ENCODE measurements at regions not wholly inside any gene's neighbourhood (a gene's known extent, or its start where the extent isn't known, plus 50 kb on each side); places are given as distances from the start of the nearest gene placed in this dataset.
"Not testable (repeated sequence)": the region's sequence is repeated elsewhere in the genome, so short reads cannot be mapped to it uniquely, and the experiment has no call there.

- no peak for DNase-seq
Observed at GRCh38 chr3:160098261-160098908, 109.8 kb downstream of the IL12A start.

GRCh38 chr3:160098926-160099626 lies 110.4 kb downstream of the IL12A start:
- DNase-seq, result no peak

- DNase-seq, result no peak
Observed at GRCh38 chr3:160099834-160100233, 111.2 kb downstream of the IL12A start.

- DNase-seq, result no peak
Observed at GRCh38 chr3:160100610-160101009, 112.0 kb downstream of the IL12A start.

- not testable (repeated sequence) for DNase-seq
Observed at GRCh38 chr3:160102001-160102400, 113.4 kb downstream of the IL12A start.

GRCh38 chr3:160103397-160103796 lies 114.8 kb downstream of the IL12A start:
- DNase-seq, result no peak

- no peak for DNase-seq
Observed at GRCh38 chr3:160105907-160106584, 117.4 kb downstream of the IL12A start.

GRCh38 chr3:160106905-160107861 lies 118.0 kb upstream of the C3orf80 start:
- DNase-seq, result no peak

GRCh38 chr3:160108362-160108761 lies 116.9 kb upstream of the C3orf80 start:
- no peak for DNase-seq

- DNase-seq, result no peak
Observed at GRCh38 chr3:160112481-160112880, 112.7 kb upstream of the C3orf80 start.

GRCh38 chr3:160112996-160113395 lies 112.2 kb upstream of the C3orf80 start:
- no peak for DNase-seq

- DNase-seq, result no peak
Observed at GRCh38 chr3:160114355-160114995, 110.7 kb upstream of the C3orf80 start.

GRCh38 chr3:160115387-160115786 lies 109.8 kb upstream of the C3orf80 start:
- DNase-seq, result no peak

- no peak for DNase-seq
Observed at GRCh38 chr3:160124224-160124623, 101.0 kb upstream of the C3orf80 start.

- DNase-seq, result peak; percentile 13
Observed at GRCh38 chr3:160125258-160125657, 100.0 kb upstream of the C3orf80 start.

GRCh38 chr3:160126051-160126450 lies 99.2 kb upstream of the C3orf80 start:
- DNase-seq, result no peak

- no peak for DNase-seq
Observed at GRCh38 chr3:160126761-160127160, 98.5 kb upstream of the C3orf80 start.

GRCh38 chr3:160127308-160127707 lies 97.9 kb upstream of the C3orf80 start:
- DNase-seq, result no peak

- DNase-seq, result no peak
Observed at GRCh38 chr3:160128056-160128455, 97.2 kb upstream of the C3orf80 start.

- DNase-seq, result no peak
Observed at GRCh38 chr3:160129459-160130061, 95.7 kb upstream of the C3orf80 start.

- DNase-seq, result no peak
Observed at GRCh38 chr3:160130071-160130470, 95.2 kb upstream of the C3orf80 start.

- DNase-seq, result no peak
Observed at GRCh38 chr3:160130950-160131349, 94.3 kb upstream of the C3orf80 start.

Data from COR-L47 (cell line).